GM12878 (cell line): ENCODE measurements at regions not wholly inside any gene's neighbourhood (a gene's known extent, or its start where the extent isn't known, plus 50 kb on each side); places are given as distances from the start of the nearest gene placed in this dataset.

Source experiments
- BCL3 ChIP-seq: IDR thresholded peaks from 2 replicates; pipeline ENCODE4 v1.6.1; 2011; ENCODE audit warnings: borderline replicate concordance, low read depth, mild to moderate bottlenecking, moderate library complexity, low read length; ENCODE audit not compliant: insufficient read depth, poor library complexity, severe bottlenecking
- IRF3 ChIP-seq: fragments of 450-650 bp; IDR thresholded peaks from 2 replicates; pipeline ENCODE4 v1.6.1; 2014; ENCODE audit warnings: mild to moderate bottlenecking
- RB1 ChIP-seq: fragments of 450-650 bp; formaldehyde crosslinking; IDR thresholded peaks from 2 replicates; pipeline ENCODE4 v1.6.1; 2017; ENCODE audit warnings: mild to moderate bottlenecking, borderline replicate concordance
- SMAD5 ChIP-seq: IDR thresholded peaks from 2 replicates; pipeline ENCODE4 v1.6.1; 2016; ENCODE audit warnings: antibody characterized with exemption, low read depth
- TF ChIP-seq, protein P1 (sequence below), 3 experiments: IDR thresholded peaks in 2 of 3; conservative IDR thresholded peaks in 1 of 3; 2 replicates each; pipeline ENCODE4 v1.5.1; 2011; ENCODE audit warnings: low read depth in 3 of 3, low read length in 3 of 3, mild to moderate bottlenecking in 3 of 3, control low read depth in 2 of 3, moderate library complexity in 2 of 3, inconsistent platforms in 1 of 3, mixed read lengths in 1 of 3; ENCODE audit not compliant: control insufficient read depth in 2 of 3, insufficient read depth in 1 of 3; ENCODE audit errors: extremely low read depth in 1 of 3

DNA sequence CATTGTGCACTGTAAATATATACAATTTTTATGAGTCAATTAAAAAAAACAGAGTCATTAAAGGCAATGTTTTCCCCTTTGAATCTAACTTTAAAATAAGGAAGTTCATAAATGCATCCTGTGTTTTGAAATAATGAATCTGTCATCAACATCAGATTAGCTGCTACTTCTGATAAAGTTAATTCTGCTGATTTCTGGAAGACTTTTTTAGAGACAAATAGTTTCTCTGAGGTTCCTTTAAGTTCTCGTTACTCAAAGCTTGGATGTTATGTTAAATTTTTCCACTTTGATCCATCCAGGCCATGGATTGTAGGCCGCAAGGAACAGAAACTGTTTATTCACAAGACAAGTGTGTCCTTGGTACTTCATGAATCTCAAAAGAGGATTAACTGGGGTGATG is 115.5 kb downstream of the CARTPT start:
- no peak for TF ChIP-seq IRF3
- no peak for TF ChIP-seq RB1
- TF ChIP-seq, protein P1, sequence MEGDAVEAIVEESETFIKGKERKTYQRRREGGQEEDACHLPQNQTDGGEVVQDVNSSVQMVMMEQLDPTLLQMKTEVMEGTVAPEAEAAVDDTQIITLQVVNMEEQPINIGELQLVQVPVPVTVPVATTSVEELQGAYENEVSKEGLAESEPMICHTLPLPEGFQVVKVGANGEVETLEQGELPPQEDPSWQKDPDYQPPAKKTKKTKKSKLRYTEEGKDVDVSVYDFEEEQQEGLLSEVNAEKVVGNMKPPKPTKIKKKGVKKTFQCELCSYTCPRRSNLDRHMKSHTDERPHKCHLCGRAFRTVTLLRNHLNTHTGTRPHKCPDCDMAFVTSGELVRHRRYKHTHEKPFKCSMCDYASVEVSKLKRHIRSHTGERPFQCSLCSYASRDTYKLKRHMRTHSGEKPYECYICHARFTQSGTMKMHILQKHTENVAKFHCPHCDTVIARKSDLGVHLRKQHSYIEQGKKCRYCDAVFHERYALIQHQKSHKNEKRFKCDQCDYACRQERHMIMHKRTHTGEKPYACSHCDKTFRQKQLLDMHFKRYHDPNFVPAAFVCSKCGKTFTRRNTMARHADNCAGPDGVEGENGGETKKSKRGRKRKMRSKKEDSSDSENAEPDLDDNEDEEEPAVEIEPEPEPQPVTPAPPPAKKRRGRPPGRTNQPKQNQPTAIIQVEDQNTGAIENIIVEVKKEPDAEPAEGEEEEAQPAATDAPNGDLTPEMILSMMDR (IDR thresholded peaks at IDR 0.05 in 2 of 3, conservative IDR thresholded peaks at IDR 0.05 in 1 of 3; ENCODE audit: control insufficient read depth in 2 of 3, extremely low read depth in 1 of 3, insufficient read depth in 1 of 3, low read depth in 3 of 3, low read length in 3 of 3), result no peak
- no peak for TF ChIP-seq BCL3
- no peak for TF ChIP-seq SMAD5
